HG03565 (cell line): ENCODE measurements at regions not wholly inside any gene's neighbourhood (a gene's known extent, or its start where the extent isn't known, plus 50 kb on each side); places are given as distances from the start of the nearest gene placed in this dataset.
"Not testable (repeated sequence)": the region's sequence is repeated elsewhere in the genome, so short reads cannot be mapped to it uniquely, and the experiment has no call there.

Experiments
- ATAC-seq: cut with Tn5 transposase; IDR thresholded peaks from one replicate; pipeline ENCODE4 v1.9.1; 2021; ENCODE audit warnings: mild to moderate bottlenecking, moderate library complexity; ENCODE audit not compliant: unreplicated experiment

GRCh38 chr13:70817576-70817975, 709.3 kb upstream of the KLHL1 start:
- ATAC-seq, result no peak

GRCh38 chr13:70816853-70817252, 708.6 kb upstream of the KLHL1 start:
- no peak for ATAC-seq

- no peak for ATAC-seq
Measured at GRCh38 chr13:70814684-70815083, 706.4 kb upstream of the KLHL1 start.

GRCh38 chr13:70812481-70812880, 704.2 kb upstream of the KLHL1 start:
- no peak for ATAC-seq

- no peak for ATAC-seq
Measured at GRCh38 chr13:70809588-70809987, 701.3 kb upstream of the KLHL1 start.

GRCh38 chr13:70798385-70798784, 690.1 kb upstream of the KLHL1 start:
- no peak for ATAC-seq

- ATAC-seq, result no peak
Measured at GRCh38 chr13:70795484-70795883, 687.2 kb upstream of the KLHL1 start.

GRCh38 chr13:70792121-70792520, 683.9 kb upstream of the KLHL1 start:
- no peak for ATAC-seq

- no peak for ATAC-seq
Measured at GRCh38 chr13:70789751-70790150, 681.5 kb upstream of the KLHL1 start.

- ATAC-seq, result no peak
Measured at GRCh38 chr13:70788074-70788473, 679.8 kb upstream of the KLHL1 start.

GRCh38 chr13:70784207-70784989, 676.1 kb upstream of the KLHL1 start:
- no peak for ATAC-seq

GRCh38 chr13:70769817-70770216, 661.6 kb upstream of the KLHL1 start:
- no peak for ATAC-seq

GRCh38 chr13:70758932-70759331, 650.7 kb upstream of the KLHL1 start:
- no peak for ATAC-seq

- no peak for ATAC-seq
Measured at GRCh38 chr13:70756088-70756487, 647.8 kb upstream of the KLHL1 start.

- no peak for ATAC-seq
Measured at GRCh38 chr13:70755456-70755855, 647.2 kb upstream of the KLHL1 start.

GRCh38 chr13:70747262-70747661, 639.0 kb upstream of the KLHL1 start:
- no peak for ATAC-seq

GRCh38 chr13:70746469-70746868, 638.2 kb upstream of the KLHL1 start:
- ATAC-seq, result not testable (repeated sequence)

- no peak for ATAC-seq
Measured at GRCh38 chr13:70736622-70737317, 628.5 kb upstream of the KLHL1 start.

- ATAC-seq, result no peak
Measured at GRCh38 chr13:70732611-70733010, 624.4 kb upstream of the KLHL1 start.

- no peak for ATAC-seq
Measured at GRCh38 chr13:70729369-70729768, 621.1 kb upstream of the KLHL1 start.

GRCh38 chr13:70723732-70724131, 615.5 kb upstream of the KLHL1 start:
- no peak for ATAC-seq

GRCh38 chr13:70720386-70720785, 612.1 kb upstream of the KLHL1 start:
- ATAC-seq, result no peak
